OCI-LY3 (cell line): ENCODE measurements at regions not wholly inside any gene's neighbourhood (a gene's known extent, or its start where the extent isn't known, plus 50 kb on each side); places are given as distances from the start of the nearest gene placed in this dataset.
A peak's percentile ranks its signal among the peaks of the same experiment; 100 is the strongest.

Experiments used
- EZH2phosphoT487 ChIP-seq: fragments of 200-600 bp; shearing (Covaris generic); IDR thresholded peaks from 2 replicates; pipeline ENCODE4 v1.6.1; 2018; ENCODE audit warnings: antibody characterized with exemption, mixed run types, low read depth
- TF ChIP-seq, protein P1 (sequence below): fragments of 200-600, 300-600 bp; sonication (generic); IDR thresholded peaks from 2 replicates; pipeline ENCODE4 v1.5.1; 2014; ENCODE audit warnings: antibody characterized with exemption, low read length, low read depth

DNA sequence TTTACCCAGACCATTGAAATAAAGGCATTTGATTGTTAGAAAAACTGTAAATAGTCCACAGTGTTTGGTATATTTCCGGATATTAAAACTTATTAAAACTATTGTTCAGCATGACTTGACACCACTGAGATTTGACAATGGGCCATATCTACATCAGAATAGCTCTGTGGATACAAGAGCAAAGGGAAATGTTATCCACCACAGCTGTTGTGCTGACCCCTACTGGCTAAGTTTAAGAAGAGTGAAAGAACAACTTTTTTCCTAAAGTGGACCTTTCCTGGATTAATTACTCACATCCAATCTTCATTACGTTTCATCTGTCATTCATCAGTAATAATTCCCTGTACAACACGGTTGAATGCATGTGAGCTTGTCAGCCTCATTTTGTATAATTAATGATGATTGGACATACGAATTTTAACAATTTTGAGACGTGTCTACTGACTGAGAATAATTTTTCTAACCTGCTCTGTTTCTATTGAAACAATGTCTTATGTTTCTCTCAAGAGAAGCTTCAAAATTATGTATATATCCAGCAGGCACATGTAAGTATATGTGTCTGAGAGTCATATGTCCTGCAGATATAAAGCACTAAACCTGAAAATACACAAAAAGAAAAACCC is 1952.6 kb downstream of the MAT2B start:
- TF ChIP-seq, protein P1, sequence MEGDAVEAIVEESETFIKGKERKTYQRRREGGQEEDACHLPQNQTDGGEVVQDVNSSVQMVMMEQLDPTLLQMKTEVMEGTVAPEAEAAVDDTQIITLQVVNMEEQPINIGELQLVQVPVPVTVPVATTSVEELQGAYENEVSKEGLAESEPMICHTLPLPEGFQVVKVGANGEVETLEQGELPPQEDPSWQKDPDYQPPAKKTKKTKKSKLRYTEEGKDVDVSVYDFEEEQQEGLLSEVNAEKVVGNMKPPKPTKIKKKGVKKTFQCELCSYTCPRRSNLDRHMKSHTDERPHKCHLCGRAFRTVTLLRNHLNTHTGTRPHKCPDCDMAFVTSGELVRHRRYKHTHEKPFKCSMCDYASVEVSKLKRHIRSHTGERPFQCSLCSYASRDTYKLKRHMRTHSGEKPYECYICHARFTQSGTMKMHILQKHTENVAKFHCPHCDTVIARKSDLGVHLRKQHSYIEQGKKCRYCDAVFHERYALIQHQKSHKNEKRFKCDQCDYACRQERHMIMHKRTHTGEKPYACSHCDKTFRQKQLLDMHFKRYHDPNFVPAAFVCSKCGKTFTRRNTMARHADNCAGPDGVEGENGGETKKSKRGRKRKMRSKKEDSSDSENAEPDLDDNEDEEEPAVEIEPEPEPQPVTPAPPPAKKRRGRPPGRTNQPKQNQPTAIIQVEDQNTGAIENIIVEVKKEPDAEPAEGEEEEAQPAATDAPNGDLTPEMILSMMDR, result peak; percentile 60
- no peak for TF ChIP-seq EZH2phosphoT487
